HTR-8/SVneo (cell line): ENCODE measurements at regions not wholly inside any gene's neighbourhood (a gene's known extent, or its start where the extent isn't known, plus 50 kb on each side); places are given as distances from the start of the nearest gene placed in this dataset.
"Not testable (repeated sequence)": the region's sequence is repeated elsewhere in the genome, so short reads cannot be mapped to it uniquely, and the experiment has no call there.

ENCODE experiments used
- DNase-seq: peaks from one replicate; pipeline ENCODE4 v3.0.0; 2011; ENCODE audit warnings: low spot score, mixed read lengths; ENCODE audit not compliant: insufficient read length
- FAIRE-seq: peaks from 2 replicates; lab custom pipeline; 2011; peaks lifted over from hg19 to GRCh38; lab: Jason Lieb, UNC

DNA sequence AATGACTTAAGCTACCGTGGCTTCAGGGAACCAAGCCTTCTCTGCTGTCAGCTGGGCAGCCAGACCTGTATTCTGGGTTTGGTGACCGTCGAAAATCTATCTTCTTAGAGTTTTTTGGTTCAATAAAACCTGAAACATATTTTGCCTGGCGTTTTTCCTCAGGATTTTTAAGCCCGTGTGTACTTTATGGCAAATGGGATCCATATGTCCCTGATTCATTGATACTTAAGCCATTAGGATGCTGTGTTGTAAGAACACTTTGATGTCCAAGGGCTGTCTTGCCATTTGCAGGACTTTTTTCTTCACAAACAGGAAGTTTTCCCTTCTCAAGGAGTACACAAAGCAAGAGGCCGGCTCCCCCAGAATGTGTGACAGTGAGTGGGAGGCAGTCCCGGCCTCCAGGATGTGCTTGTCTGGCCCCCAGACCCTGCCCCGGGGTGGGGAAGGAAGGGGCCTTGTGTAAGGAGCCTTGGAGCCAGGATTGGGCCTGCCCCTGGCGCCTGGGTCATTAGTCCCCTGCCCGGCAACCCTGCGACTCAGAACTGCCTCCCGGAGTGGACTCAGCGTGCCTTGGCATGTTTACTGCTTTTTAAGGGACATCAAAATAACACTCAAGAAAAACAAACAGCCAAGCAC, 83.4 kb upstream of the SMIM23 start:
- no peak for FAIRE-seq
- DNase-seq = no peak

DNA sequence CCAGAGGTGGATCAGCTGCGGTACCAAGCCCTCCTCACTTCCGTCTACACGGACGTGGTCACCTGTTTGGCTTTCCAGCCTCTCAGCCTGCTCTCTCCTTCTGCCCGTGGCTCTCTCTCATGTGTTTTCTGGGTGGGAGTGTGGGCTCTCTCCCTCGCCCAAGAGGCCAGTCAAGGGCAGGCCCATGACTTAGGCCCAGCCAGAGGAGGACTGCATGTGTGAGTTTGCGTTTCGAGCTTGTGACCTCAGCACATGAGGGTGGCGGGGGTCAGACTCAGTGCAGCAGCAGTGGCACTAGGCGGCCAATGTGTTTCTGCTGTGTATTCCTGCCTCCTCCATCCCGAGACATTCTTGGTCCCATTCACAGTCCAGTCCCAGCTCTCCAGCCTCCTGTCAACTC, 82.5 kb upstream of the SMIM23 start:
- FAIRE-seq (no peak), DNase-seq (no peak)

DNA sequence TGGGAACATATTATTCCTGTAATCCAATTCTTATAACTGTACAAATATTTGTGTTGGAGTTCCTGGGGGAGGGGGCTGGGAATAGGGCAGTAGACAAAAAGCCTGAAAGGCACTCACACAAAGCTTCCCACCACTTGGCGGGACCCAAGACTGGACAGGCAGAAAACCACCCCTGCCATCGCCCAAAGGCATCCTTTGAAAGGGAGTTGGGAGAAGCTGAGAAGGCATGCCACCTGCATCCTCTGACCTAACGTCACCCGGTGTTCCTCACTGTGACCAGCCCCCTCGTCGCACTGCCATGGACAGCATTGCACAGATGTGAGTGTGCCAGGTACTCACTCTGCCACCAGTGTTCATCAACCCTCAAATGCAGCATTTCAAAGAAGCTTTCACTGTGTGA, 80.6 kb upstream of the SMIM23 start:
- no peak for DNase-seq
- no peak for FAIRE-seq

DNA sequence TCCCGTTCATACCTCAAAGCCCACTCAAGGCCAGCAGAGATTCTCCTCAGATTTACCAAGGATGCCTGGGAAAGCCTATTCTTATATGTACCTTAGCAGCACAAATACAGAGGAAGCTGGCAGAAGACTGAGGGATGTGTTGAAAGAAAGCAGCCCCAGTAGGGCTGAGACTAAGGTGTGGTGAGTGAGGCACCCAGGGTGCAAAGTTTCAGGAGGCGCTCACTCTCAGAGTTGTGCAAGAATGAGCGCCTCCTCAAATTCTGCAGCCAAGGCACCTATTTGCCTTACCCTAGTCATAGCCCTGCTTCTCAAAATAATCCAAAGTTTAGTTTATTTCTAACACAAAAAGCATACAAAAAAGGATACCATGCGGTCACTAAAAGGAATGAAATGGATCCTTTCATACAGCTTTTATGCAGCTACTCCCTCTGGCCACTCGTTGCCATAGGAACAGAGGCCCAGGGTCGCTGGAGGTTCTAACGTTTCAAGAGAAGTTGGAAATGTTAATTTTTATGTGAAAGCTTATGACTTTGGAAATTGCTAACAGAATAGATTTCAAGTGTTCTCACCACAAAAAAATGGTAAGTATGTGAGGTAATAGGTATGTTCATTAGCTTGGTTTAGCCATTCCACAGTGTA, 79.7 kb upstream of the SMIM23 start:
- no peak for DNase-seq
- no peak for FAIRE-seq

DNA sequence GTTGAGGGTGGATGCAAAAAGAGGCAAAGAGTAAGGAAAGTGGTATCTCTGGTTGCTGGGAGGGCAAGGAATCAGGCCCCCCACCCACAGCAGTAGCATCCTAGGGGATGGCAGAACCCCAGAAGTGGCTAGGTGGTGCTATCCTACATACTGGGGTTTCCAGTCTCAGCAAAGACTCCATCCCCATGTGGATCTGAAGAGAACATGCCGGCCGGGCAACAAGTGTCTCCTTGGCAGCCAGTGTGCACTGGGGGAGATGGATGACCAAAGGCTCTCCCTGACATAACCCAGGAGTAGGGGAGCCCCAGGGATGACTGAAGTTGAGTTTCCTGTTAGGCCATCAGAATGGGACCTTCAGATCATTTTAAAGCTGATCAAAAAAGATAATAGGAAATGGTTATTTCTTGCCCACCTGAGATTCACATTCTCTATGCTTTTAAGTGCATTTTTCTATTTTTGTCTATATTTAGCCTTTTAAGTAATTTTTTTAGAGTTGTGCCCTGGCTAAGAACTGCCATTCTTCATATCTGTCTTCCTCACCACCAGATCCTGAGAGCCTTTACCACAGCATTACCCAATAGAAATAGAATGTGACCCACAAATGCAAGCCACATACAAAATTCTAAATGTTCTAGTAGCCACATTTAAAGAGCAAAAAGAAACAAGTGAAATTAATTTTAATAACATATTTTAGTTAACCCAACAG, 78.7 kb upstream of the SMIM23 start:
- FAIRE-seq (no peak), DNase-seq (no peak)

DNA sequence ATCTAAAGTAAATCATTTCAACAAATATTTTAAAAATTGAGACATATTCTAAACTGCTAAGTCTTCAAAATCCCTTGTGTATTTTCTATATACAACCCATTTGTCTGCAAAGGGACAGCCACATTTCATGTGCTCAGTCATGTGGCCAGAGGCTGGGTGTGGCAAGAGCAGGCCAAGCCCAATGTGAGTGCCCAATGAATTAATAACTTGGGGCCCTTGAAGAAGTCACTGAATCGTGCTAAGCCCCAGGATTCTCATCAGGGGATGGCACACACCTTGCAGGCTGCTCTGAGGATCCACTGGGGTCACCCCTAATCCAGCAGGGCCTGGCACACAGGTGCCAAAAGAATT, 78.2 kb upstream of the SMIM23 start:
- no peak for FAIRE-seq
- DNase-seq = no peak

DNA sequence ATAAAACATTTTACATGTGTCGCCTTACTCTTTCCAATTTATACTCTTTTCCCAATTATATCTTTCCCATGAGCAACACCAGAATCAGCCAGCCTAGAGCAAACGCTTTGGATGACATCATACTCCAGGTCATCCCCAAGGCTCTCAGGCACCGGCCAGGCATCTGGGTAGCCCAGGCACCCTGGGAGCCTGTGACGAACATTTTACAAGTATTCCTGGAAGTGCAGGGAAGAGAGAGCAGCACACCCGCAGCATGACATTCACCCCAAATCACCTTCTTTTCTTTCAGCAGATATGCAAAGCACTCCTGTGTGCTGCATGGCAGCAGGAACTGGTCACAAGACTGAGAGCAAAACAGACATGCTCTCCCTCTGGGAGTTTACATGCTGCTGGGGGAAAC, 75.7 kb upstream of the SMIM23 start:
- FAIRE-seq (no peak), DNase-seq (no peak)

DNA sequence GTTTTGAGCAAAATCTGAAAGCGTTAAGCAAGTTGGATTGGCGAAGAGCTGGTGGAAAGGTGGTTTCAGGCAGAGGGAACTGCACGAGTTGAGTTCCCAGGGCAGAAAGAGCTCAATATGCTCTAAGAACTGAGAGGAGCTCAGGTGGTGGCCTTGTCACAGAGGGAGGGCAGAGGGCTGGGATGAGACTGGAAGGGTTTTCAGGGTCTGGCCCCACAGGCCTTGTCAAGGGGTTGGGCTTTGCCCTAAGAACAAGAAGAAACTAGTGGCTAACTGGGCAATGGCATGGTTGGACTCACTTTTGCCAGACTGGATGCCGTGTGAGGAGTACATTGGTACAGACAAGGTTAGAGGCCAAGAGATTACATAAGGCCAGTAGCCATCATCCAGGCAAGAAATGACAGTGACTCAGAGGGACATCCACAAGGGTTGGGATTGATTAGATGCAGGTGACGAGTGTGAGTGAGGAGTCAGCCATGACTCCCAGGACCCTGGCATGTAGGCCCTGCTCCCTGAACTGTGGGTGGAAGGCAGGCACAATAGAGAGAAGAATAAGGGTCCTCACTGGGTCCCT, 75.1 kb upstream of the SMIM23 start:
- DNase-seq (no peak), FAIRE-seq (no peak)

DNA sequence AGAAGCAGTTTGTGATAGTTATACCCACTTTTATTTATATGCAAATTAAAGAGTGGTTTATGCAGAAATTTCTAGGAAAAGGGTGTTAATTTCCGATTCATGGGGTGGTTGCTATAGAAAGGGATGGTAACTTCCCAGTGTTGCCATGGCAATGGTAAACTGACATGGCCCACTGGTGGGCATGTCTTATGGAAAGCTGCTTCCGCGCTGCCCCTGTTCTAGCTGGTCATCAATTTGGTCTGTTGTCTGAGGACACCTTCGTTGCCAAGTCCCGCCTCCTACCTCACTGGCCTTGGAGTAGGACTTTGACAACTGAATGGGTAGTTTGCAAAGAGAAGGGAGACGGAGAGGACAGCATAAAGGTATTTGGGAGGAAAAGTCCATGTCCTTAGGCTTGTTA, 74.0 kb upstream of the SMIM23 start:
- FAIRE-seq (no peak), DNase-seq (no peak)

DNA sequence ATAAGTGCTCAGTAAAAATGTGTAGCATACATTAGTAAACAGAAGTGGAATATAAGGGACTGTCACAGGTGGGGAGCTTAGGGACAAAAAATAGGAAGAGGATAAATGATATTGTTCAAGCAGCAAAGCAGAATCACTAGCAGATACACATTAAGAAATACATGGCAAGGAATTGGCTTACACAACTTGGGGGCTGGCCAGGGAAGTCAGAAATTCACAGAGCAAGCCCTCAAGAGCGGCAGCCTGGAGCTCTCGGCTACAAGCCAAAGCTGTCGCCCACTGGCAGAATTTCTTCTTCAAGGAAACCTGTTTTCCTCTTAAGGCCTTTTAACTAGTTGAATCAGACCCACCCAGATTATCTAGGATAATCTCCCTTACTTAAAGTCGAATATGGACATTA, 73.0 kb upstream of the SMIM23 start:
- no peak for FAIRE-seq
- no peak for DNase-seq

DNA sequence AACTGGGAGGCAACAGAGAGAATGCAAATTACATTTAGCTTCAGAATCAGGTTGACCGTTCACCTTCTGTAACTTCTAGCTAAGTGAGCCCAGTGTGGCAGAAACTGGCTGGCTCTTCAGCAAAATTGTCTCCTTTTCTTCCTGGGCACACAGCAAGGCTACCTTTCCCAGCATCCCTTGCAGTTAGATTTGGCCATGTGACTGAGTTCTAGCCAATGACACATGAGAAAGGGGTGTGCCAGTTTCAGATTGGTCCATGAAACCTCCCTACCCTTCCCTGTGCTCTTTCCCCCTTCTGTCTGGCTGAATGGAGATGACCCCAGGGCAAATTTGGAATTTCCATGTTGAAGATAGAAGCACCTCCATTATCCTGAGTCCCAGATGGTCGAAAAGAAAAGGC, 72.5 kb upstream of the SMIM23 start:
- DNase-seq (no peak), FAIRE-seq (no peak)

DNA sequence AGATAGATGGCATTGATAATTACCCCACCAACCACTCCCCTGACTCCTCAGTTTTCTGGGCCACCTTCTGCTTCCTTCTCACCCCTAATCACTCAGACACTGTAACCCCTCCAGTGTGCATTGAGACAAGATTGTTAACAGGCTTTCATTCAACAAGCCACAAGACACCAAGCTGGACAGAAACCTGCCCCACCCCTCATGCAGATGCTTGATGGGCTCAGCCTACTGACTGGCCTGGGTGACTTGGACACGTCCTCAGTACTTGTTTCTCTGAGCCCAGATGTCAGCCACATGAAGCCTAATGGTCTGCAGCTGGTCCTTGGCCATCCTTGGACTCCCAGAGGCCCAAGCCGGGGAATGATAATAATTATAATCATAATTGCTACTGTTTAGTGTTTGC, 71.4 kb upstream of the SMIM23 start:
- no peak for DNase-seq
- no peak for FAIRE-seq

DNA sequence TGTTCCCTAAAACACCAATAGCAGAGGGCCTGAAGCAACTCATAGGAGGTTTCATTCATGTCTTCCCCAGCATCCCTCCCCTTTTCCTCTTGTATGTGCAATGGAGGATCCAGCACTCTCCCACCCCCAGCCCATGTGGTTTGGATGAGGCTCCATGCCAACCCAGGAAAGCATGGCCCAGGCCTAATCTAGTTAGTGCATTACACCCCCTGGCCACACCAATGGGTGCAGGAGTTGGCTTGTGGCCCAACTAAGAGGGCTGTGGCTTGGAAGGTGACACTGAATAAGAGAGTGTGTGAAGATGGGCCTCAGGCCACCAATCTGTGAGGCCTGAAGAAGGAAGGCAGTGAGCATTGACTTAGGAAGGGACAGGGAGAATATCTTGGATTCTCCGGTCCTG, 70.8 kb upstream of the SMIM23 start:
- FAIRE-seq = no peak
- no peak for DNase-seq

DNA sequence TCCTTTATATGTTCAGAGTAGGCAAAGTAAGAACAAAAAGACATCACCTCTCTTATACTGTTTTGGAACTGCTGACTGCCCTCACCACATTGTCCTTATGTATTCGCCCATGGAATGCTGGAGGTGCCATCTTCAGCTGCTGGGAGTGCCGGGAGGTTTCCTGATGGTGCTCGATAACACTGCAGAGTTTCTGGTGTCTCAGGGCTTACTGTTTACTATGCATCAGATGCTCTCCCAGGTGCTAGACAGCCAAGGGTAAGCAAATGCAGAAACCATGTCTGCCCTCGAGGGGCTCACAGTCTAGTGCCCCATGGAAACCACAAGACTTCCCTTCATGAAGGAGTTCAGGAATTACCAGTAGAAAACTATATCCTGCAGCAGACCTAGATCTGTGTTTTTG, 70.1 kb upstream of the SMIM23 start:
- DNase-seq (no peak), FAIRE-seq (no peak)

DNA sequence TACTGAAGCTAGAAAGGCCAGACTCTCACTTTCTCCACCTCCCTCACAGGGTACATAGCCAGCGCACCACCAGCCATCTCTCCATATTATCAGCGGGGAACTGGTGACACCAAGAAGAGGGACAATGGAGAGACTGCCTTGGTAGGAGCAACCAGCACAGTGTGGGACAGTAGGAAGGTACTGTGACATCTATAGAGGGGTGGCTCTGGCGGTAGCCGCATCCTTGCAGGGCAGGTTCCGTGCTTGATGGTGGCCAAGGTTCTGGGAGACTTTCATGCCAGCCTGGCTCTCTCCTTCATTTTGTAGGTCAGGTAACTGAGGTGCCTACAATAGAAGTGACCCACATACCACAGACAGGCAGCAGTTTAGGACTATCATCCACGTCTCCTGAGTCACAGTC, 65.5 kb upstream of the SMIM23 start:
- DNase-seq (no peak), FAIRE-seq (no peak)

DNA sequence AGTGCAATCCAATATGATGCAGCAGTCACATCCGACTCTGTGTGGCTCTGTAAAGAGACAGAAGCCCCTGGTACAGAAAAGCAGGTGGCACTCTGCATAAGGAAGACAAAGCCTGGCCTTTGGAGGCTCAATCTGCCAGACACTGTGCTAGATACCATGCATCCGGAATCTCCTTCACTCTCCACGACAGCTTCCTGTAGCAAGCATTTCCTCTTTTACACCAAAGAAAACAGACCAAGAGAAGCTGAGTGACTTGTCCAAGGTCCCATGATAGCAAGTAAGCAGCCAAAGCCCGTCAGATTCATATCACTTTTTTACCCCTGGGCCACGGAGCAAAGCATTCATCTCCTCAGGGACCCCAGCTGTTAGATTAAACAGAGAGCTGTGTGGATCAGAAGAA, 64.2 kb upstream of the SMIM23 start:
- no peak for FAIRE-seq
- DNase-seq = no peak

DNA sequence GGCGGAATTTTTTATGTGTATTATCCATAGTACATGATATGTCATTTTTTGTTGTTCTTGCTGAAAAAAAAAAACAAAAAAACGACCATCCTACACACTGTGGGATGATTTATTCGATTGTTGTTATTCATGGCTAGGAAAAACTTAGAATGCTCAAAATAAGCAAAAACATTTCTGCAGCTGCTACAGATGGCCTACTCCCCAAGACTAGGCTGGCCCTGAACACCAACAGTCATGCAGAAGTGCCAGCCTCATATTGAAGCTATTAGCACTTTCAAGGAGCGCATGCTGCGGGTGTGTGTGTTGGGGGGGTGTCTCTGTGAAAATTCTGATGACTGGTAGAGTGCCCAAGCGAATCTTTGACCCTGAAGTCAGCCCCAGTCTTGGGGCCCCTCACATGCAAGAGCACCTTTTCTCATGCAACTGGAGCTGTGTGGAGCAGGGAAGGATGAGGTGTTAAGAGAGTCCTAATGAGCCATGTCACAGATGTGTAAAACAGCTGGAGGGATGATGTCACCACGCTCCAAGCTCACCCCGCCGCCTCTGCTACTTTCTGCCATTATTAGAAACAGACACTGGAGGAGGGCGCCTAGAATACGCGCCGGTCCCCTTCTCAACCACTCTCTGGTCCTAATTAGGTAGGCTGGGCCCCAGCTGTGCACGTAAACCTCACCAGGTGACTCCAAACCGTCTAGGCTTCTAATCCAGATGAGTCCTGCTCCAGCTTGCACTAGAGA, 61.0 kb upstream of the SMIM23 start:
- FAIRE-seq = no peak
- no peak for DNase-seq

DNA sequence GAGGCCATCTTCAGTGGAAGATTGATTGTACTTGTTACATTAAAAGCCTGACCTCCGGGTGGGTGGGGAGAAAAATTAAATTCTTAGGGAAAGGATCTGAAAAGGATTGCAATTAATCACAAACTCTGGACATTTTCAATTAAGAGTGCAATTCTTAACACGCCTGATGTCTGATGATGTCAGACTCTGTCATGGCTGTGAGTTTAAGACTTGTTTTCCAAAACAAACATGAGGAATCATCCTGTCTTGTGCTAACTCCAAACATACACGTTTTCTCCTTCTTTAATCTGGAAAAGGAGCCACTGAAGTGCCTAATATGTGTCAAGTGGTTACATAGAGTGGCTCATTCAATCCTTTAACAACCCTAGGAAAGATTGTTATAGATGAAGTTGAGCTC, 60.4 kb upstream of the SMIM23 start:
- FAIRE-seq (no peak), DNase-seq (no peak)

DNA sequence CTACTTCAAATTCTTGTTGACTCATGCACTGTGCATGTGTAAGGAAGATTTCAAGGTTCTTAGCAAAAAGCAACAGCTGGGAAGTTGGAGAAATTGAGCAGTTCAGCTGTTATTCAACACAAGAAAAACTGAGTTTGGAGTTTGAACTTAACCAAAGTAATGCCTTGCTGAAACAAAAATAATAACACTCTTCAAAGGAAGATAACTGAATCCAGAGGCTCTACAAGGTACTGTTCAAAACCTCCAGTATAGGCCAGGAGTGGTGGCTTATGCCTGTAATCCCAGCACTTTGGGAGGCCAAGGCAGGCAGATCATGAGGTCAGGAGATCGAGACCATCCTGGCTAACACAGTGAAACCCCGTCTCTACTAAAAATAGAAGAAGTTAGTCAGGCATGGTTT, 58.8 kb upstream of the SMIM23 start:
- FAIRE-seq = not testable (repeated sequence)

DNA sequence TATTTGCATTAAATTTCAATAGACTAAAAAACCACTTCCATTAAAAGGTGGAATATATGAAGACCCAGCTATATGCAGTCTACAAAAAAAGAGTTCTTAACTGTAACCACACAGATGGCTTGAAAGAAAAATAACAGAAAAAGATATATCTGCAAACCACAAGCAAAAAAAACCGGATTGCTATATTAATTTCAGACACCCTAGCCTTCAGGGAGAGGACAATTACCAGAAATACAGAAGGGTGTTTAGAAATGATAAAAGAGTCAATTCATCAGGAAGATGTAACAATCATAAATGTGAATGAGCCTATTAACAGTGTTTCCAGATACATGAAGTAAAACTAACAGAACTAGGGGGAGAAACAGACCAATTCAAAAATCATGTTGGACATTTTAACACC, 56.9 kb upstream of the SMIM23 start:
- DNase-seq (no peak), FAIRE-seq (no peak)

More for the DNA sequence above, 58.8 kb upstream of the SMIM23 start:
- DNase-seq = not testable (repeated sequence)
